ENCODE measurements at regions not wholly inside any gene's neighbourhood (a gene's known extent, or its start where the extent isn't known, plus 50 kb on each side); places are given as distances from the start of the nearest gene placed in this dataset.

GRCh38 chr9:108762348-108763055, 93.3 kb downstream of the ACTL7B start:
- no peak for TF ChIP-seq CTCF (IDR thresholded peaks at IDR 0.05)
- TF ChIP-seq POLR2A (IDR thresholded peaks at IDR 0.05) = no peak
- TF ChIP-seq EP300 (IDR thresholded peaks at IDR 0.05) = no peak
